OCI-LY1 (cell line): ENCODE measurements at regions not wholly inside any gene's neighbourhood (a gene's known extent, or its start where the extent isn't known, plus 50 kb on each side); places are given as distances from the start of the nearest gene placed in this dataset.

Experiments
- H2AFZ ChIP-seq: fragments of 200-600 bp; sonication (generic), shearing (Covaris generic); 2 replicates; pipeline ENCODE4 v1.6.0; 2014; ENCODE audit warnings: antibody characterized with exemption, mild to moderate bottlenecking, low read length
- H3F3A ChIP-seq: fragments of 200-600 bp; sonication (generic), shearing (Covaris generic); 2 replicates; pipeline ENCODE4 v1.6.0; 2014; ENCODE audit warnings: mild to moderate bottlenecking, antibody characterized with exemption, low read length, moderate library complexity; ENCODE audit not compliant: insufficient read depth
- H3K27ac ChIP-seq: fragments of 200-600 bp; sonication (generic); 2 replicates; pipeline ENCODE4 v1.5.1; 2014; ENCODE audit warnings: low read length, mixed run types, mild to moderate bottlenecking, low read depth; ENCODE audit not compliant: poor library complexity, severe bottlenecking
- H3K27me3 ChIP-seq: fragments of 200-600 bp; sonication (generic); 2 replicates; pipeline ENCODE4 v1.6.0; 2014; ENCODE audit warnings: antibody characterized with exemption, mild to moderate bottlenecking, low read length, moderate library complexity; ENCODE audit not compliant: insufficient read depth
- H3K36me3 ChIP-seq: fragments of 200-600 bp; sonication (generic); 2 replicates; pipeline ENCODE4 v1.6.1; 2014; ENCODE audit warnings: mild to moderate bottlenecking, antibody characterized with exemption, low read length, moderate library complexity, mixed read lengths; ENCODE audit not compliant: insufficient read depth
- H3K4me1 ChIP-seq: fragments of 200-600 bp; sonication (generic); 2 replicates; pipeline ENCODE4 v1.5.1; 2014; ENCODE audit warnings: mild to moderate bottlenecking, low read length, moderate library complexity; ENCODE audit not compliant: insufficient read depth, severe bottlenecking
- H3K4me2 ChIP-seq: fragments of 200-600 bp; sonication (generic), shearing (Covaris generic); 2 replicates; pipeline ENCODE4 v1.6.1; 2014; ENCODE audit warnings: low read length
- H3K4me3 ChIP-seq: fragments of 200-600 bp; sonication (generic); 2 replicates; pipeline ENCODE4 v1.5.1; 2014; ENCODE audit warnings: low read length, low read depth, mild to moderate bottlenecking, mixed read lengths; ENCODE audit not compliant: poor library complexity, severe bottlenecking
- H3K79me2 ChIP-seq: fragments of 200-600 bp; shearing (Covaris generic); 2 replicates; pipeline ENCODE4 v1.6.1; 2016; ENCODE audit warnings: mixed run types, low read length, mixed read lengths; ENCODE audit not compliant: insufficient read depth
- H3K9ac ChIP-seq: fragments of 200-600 bp; sonication (generic), shearing (Covaris generic); 2 replicates; pipeline ENCODE4 v1.6.1; 2014; ENCODE audit warnings: mild to moderate bottlenecking, low read length, mixed read lengths
- H3K9me2 ChIP-seq: fragments of 200-600 bp; sonication (generic), shearing (Covaris generic); 2 replicates; pipeline ENCODE4 v1.6.1; 2014; ENCODE audit warnings: low read depth, mild to moderate bottlenecking, low read length, mixed read lengths
- H3K9me3 ChIP-seq: fragments of 200-600 bp; shearing (Covaris generic); 2 replicates; pipeline ENCODE4 v1.6.1; 2014; ENCODE audit warnings: low read length, mixed read lengths
- H4K20me1 ChIP-seq: fragments of 200-600 bp; sonication (generic), shearing (Covaris generic); 2 replicates; pipeline ENCODE4 v1.6.0; 2016; ENCODE audit warnings: mild to moderate bottlenecking, low read length; ENCODE audit not compliant: insufficient read depth
- CTCF ChIP-seq: fragments of 200-600 bp; sonication (generic), shearing (Covaris generic); IDR thresholded peaks from 2 replicates; pipeline ENCODE4 v1.5.1; 2017; ENCODE audit warnings: mild to moderate bottlenecking, antibody characterized with exemption, low read length, moderate library complexity, mixed read lengths
- EZH2 ChIP-seq: fragments of 200-600 bp; sonication (generic), shearing (Covaris generic); IDR thresholded peaks from 2 replicates; pipeline ENCODE4 v1.8.0; 2017; ENCODE audit warnings: borderline replicate concordance, mixed run types, mild to moderate bottlenecking, antibody characterized with exemption, low read length, moderate library complexity, mixed read lengths

DNA sequence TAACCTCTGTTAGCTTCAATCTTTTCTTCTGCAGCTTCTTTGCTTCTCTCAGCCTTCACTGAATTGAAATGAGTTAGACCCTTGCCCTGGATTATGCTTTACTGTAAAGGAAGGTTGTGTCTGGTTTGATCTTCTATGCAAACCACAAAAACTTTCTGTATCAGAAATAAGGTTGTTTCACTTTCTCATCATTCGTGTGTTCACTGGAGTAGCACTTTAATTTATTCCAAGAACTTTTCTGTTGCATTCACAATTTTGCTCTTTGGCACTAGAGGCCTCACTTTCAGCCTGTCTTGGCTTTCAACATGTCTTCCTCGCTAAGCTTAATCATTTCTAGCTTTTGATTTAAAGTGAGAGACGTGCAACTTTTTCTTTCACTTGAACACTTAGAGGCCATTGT is 365.3 kb downstream of the TDRD15 start:
- Histone ChIP-seq H3K9me2 (no peaks in the 10 kb centered on the region), H3K9me3 (no peaks in the 10 kb centered on the region), H3K9ac (no peak overlapping the region), H3K4me3 (no peak overlapping the region), H3K4me1 (no peaks in the 10 kb centered on the region), H4K20me1 (no peaks in the 10 kb centered on the region), H3F3A (no peaks in the 10 kb centered on the region), H2AFZ (no peak overlapping the region), H3K4me2 (no peak overlapping the region), H3K27ac (no peak overlapping the region), H3K79me2 (no peaks in the 10 kb centered on the region), H3K36me3 (no peaks in the 10 kb centered on the region), H3K27me3 (no peaks in the 10 kb centered on the region)
- TF ChIP-seq EZH2 (no peak), CTCF (no peak)

DNA sequence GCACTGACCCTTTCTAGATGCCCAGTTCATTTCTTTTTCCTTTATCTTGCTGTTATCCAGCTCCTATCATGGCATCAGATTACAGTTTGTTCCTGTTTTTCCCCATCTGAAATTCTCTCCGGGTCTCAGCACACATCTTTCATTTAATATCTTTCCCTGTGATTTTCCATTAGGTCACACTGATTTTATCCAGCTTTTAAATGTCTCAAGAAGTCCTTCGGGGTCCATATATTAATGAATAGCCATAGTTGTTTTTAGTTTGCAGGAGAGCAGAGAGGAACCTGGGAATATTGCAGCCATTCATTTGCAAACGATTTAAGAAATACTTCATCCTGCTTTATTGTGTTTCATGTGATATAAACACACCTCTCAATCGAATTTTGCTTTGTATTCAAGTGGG is 374.2 kb downstream of the TDRD15 start:
- Histone ChIP-seq H2AFZ (no peak overlapping the region), H4K20me1 (no peaks in the 10 kb centered on the region), H3K9me2 (no peaks in the 10 kb centered on the region), H3K79me2 (no peaks in the 10 kb centered on the region), H3K4me3 (no peak overlapping the region), H3K27me3 (no peaks in the 10 kb centered on the region), H3K4me2 (no peak overlapping the region), H3K9me3 (no peaks in the 10 kb centered on the region), H3K36me3 (no peaks in the 10 kb centered on the region), H3K4me1 (no peaks in the 10 kb centered on the region), H3F3A (no peaks in the 10 kb centered on the region), H3K9ac (no peak overlapping the region), H3K27ac (no peak overlapping the region)
- TF ChIP-seq CTCF (no peak), EZH2 (no peak)

DNA sequence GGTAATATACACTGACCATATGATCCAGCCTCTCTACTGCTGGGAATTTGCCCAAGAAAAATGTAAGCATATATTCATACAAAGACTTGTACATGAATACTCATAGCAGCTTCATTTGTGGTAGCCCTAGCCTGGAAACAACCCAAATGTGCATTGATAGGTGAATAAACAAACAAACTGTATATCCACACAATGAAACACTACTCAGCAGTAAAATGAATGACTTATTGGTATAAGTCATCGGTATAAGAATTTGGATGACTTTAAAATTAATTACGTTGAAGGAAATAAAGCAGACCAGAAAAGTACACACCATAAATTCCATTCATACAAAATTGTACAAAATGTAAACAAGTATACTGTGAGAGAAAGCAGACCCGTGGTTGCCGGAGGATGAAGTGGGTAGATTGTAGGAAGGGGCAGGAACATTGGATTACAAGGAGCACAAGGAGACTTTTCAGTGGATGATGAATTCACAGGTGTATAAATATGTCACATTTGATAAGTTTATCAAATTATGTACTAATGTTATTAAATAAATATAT is 376.7 kb downstream of the TDRD15 start:
- H3K4me2 ChIP-seq: no peak overlapping the region
- no peaks in the 10 kb centered on the region for H3K36me3 ChIP-seq
- H2AFZ ChIP-seq: no peak overlapping the region
- no peaks in the 10 kb centered on the region for H3K9me2 ChIP-seq
- TF ChIP-seq EZH2 (no peak), CTCF (no peak)
- H3K9me3 ChIP-seq: no peaks in the 10 kb centered on the region
- no peak overlapping the region for H3K27ac ChIP-seq
- H4K20me1 ChIP-seq: no peaks in the 10 kb centered on the region
- H3K79me2 ChIP-seq: no peaks in the 10 kb centered on the region
- H3F3A ChIP-seq: no peaks in the 10 kb centered on the region
- H3K27me3 ChIP-seq: no peaks in the 10 kb centered on the region
- H3K9ac ChIP-seq: no peak overlapping the region
- no peak overlapping the region for H3K4me3 ChIP-seq
- H3K4me1 ChIP-seq: no peaks in the 10 kb centered on the region
